HEK293 (cell line): ENCODE measurements at regions not wholly inside any gene's neighbourhood (a gene's known extent, or its start where the extent isn't known, plus 50 kb on each side); places are given as distances from the start of the nearest gene placed in this dataset.

Source experiments
- GLIS1 ChIP-seq: fragments of 450-650 bp; formaldehyde crosslinking; IDR thresholded peaks from 2 replicates; pipeline ENCODE4 v1.5.1; 2016; ENCODE audit warnings: missing biosample characterization, missing genetic modification characterization
- ZBTB1 ChIP-seq: fragments of 450-650 bp; formaldehyde crosslinking; IDR thresholded peaks from 2 replicates; pipeline ENCODE4 v1.5.1; 2016; ENCODE audit warnings: missing biosample characterization, missing genetic modification characterization
- ZNF114 ChIP-seq: fragments of 450-650 bp; formaldehyde crosslinking; IDR thresholded peaks from 2 replicates; pipeline ENCODE4 v1.5.0; 2017; ENCODE audit warnings: missing biosample characterization, missing genetic modification characterization
- ZNF138 ChIP-seq: fragments of 450-650 bp; formaldehyde crosslinking; IDR thresholded peaks from 2 replicates; pipeline ENCODE4 v1.5.1; 2016; ENCODE audit warnings: missing biosample characterization, missing genetic modification characterization, borderline replicate concordance
- ZSCAN30 ChIP-seq: fragments of 450-650 bp; IDR thresholded peaks from 2 replicates; pipeline ENCODE4 v1.5.1; 2018; ENCODE audit warnings: missing biosample characterization, mild to moderate bottlenecking, missing genetic modification characterization, moderate library complexity
- TF ChIP-seq, protein P1 (sequence below): fragments of 450-650 bp; formaldehyde crosslinking; IDR thresholded peaks from 2 replicates; pipeline ENCODE4 v1.5.1; 2016; ENCODE audit warnings: missing biosample characterization, missing genetic modification characterization
- TF ChIP-seq, protein P2 (sequence below): fragments of 450-650 bp; formaldehyde crosslinking; IDR thresholded peaks from 2 replicates; pipeline ENCODE4 v1.5.1; 2016; ENCODE audit warnings: missing biosample characterization, missing genetic modification characterization
- TF ChIP-seq, protein P3 (sequence below): fragments of 450-650 bp; formaldehyde crosslinking; IDR thresholded peaks from 2 replicates; pipeline ENCODE4 v1.5.1; 2016; ENCODE audit warnings: missing biosample characterization, missing genetic modification characterization
- TF ChIP-seq, protein P4 (sequence below): fragments of 450-650 bp; formaldehyde crosslinking; conservative IDR thresholded peaks from 2 replicates; pipeline ENCODE4 v1.5.1; 2016; ENCODE audit warnings: low read depth, missing biosample characterization, missing genetic modification characterization

DNA sequence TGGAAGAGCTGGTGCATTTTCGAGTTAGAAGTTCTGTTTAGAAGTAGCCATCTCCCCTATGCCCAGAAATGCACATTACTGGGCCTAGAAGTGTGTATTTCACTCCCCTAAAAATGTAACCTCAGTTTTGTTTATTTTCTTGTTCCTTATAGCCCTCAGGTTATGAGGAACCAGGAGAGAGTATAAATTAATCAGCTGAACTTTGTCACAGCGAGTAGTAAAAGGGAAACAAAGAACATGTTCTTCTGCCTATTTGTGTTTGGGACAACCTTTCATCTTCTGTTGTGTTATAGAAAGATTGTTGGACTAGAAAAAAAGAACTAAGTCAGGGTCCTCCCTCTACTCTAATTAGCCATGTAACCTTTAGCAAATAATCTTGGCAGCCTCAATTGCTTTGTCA is 160.5 kb upstream of the PDE4B start:
- TF ChIP-seq GLIS1 (no peak), ZNF114 (tag by site-specific recombination) (no peak), ZBTB1 (tag by site-specific recombination) (no peak), ZNF138 (no peak), ZSCAN30 (no peak)
- TF ChIP-seq, protein P1, sequence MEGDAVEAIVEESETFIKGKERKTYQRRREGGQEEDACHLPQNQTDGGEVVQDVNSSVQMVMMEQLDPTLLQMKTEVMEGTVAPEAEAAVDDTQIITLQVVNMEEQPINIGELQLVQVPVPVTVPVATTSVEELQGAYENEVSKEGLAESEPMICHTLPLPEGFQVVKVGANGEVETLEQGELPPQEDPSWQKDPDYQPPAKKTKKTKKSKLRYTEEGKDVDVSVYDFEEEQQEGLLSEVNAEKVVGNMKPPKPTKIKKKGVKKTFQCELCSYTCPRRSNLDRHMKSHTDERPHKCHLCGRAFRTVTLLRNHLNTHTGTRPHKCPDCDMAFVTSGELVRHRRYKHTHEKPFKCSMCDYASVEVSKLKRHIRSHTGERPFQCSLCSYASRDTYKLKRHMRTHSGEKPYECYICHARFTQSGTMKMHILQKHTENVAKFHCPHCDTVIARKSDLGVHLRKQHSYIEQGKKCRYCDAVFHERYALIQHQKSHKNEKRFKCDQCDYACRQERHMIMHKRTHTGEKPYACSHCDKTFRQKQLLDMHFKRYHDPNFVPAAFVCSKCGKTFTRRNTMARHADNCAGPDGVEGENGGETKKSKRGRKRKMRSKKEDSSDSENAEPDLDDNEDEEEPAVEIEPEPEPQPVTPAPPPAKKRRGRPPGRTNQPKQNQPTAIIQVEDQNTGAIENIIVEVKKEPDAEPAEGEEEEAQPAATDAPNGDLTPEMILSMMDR (tag by site-specific recombination) = no peak
- TF ChIP-seq, protein P2, sequence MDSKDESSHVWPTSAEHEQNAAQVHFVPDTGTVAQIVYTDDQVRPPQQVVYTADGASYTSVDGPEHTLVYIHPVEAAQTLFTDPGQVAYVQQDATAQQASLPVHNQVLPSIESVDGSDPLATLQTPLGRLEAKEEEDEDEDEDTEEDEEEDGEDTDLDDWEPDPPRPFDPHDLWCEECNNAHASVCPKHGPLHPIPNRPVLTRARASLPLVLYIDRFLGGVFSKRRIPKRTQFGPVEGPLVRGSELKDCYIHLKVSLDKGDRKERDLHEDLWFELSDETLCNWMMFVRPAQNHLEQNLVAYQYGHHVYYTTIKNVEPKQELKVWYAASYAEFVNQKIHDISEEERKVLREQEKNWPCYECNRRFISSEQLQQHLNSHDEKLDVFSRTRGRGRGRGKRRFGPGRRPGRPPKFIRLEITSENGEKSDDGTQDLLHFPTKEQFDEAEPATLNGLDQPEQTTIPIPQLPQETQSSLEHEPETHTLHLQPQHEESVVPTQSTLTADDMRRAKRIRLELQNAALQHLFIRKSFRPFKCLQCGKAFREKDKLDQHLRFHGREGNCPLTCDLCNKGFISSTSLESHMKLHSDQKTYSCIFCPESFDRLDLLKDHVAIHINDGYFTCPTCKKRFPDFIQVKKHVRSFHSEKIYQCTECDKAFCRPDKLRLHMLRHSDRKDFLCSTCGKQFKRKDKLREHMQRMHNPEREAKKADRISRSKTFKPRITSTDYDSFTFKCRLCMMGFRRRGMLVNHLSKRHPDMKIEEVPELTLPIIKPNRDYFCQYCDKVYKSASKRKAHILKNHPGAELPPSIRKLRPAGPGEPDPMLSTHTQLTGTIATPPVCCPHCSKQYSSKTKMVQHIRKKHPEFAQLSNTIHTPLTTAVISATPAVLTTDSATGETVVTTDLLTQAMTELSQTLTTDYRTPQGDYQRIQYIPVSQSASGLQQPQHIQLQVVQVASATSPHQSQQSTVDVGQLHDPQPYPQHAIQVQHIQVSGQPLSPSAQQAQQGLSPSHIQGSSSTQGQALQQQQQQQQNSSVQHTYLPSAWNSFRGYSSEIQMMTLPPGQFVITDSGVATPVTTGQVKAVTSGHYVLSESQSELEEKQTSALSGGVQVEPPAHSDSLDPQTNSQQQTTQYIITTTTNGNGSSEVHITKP (tag by site-specific recombination) = no peak
- TF ChIP-seq, protein P3, sequence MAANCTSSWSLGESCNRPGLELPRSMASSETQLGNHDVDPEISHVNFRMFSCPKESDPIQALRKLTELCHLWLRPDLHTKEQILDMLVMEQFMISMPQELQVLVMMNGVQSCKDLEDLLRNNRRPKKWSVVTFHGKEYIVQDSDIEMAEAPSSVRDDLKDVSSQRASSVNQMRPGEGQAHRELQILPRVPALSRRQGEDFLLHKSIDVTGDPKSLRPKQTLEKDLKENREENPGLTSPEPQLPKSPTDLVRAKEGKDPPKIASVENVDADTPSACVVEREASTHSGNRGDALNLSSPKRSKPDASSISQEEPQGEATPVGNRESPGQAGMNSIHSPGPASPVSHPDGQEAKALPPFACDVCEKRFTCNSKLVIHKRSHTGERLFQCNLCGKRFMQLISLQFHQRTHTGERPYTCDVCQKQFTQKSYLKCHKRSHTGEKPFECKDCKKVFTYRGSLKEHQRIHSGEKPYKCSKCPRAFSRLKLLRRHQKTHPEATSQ (tag by site-specific recombination) = no peak
- TF ChIP-seq, protein P4, sequence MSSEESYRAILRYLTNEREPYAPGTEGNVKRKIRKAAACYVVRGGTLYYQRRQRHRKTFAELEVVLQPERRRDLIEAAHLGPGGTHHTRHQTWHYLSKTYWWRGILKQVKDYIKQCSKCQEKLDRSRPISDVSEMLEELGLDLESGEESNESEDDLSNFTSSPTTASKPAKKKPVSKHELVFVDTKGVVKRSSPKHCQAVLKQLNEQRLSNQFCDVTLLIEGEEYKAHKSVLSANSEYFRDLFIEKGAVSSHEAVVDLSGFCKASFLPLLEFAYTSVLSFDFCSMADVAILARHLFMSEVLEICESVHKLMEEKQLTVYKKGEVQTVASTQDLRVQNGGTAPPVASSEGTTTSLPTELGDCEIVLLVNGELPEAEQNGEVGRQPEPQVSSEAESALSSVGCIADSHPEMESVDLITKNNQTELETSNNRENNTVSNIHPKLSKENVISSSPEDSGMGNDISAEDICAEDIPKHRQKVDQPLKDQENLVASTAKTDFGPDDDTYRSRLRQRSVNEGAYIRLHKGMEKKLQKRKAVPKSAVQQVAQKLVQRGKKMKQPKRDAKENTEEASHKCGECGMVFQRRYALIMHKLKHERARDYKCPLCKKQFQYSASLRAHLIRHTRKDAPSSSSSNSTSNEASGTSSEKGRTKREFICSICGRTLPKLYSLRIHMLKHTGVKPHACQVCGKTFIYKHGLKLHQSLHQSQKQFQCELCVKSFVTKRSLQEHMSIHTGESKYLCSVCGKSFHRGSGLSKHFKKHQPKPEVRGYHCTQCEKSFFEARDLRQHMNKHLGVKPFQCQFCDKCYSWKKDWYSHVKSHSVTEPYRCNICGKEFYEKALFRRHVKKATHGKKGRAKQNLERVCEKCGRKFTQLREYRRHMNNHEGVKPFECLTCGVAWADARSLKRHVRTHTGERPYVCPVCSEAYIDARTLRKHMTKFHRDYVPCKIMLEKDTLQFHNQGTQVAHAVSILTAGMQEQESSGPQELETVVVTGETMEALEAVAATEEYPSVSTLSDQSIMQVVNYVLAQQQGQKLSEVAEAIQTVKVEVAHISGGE (tag by site-specific recombination) = no peak
